Astrocyte (in vitro differentiated cells and primary cell): ENCODE measurements at regions not wholly inside any gene's neighbourhood (a gene's known extent, or its start where the extent isn't known, plus 50 kb on each side); places are given as distances from the start of the nearest gene placed in this dataset.

Source experiments
- DNase-seq: peaks from one replicate; pipeline ENCODE4 v3.0.0-alpha.2; 2010; ENCODE audit warnings: low read depth
- FAIRE-seq: peaks from 2 replicates; lab custom pipeline; 2011; peaks lifted over from hg19 to GRCh38; lab: Jason Lieb, UNC
- H2AFZ ChIP-seq: 2 replicates; pipeline ENCODE4 v1.6.0; 2012; ENCODE audit warnings: low read depth, low read length, inconsistent platforms
- H3K27ac ChIP-seq: 2 replicates; pipeline ENCODE4 v1.5.1; 2011; ENCODE audit warnings: low read depth, low read length, inconsistent platforms
- H3K27me3 ChIP-seq: 2 replicates; pipeline ENCODE4 v1.6.0; 2011; ENCODE audit warnings: low read length, inconsistent platforms; ENCODE audit not compliant: insufficient read depth
- H3K36me3 ChIP-seq: 2 replicates; pipeline ENCODE4 v1.5.1; 2011; ENCODE audit warnings: low read length, inconsistent platforms; ENCODE audit not compliant: insufficient read depth
- H3K4me1 ChIP-seq: 2 replicates; pipeline ENCODE4 v1.5.1; 2011; ENCODE audit warnings: low read length, inconsistent platforms; ENCODE audit not compliant: insufficient read depth
- H3K4me2 ChIP-seq: 2 replicates; pipeline ENCODE4 v1.6.0; 2012; ENCODE audit warnings: low read length, inconsistent platforms
- H3K4me3 ChIP-seq: 2 replicates; pipeline ENCODE4 v1.5.1; 2011; ENCODE audit warnings: low read depth, mild to moderate bottlenecking, low read length, inconsistent platforms; ENCODE audit not compliant: insufficient read depth
- H3K79me2 ChIP-seq: 2 replicates; pipeline ENCODE4 v1.6.0; 2012; ENCODE audit warnings: mild to moderate bottlenecking, low read length, inconsistent platforms; ENCODE audit not compliant: insufficient read depth
- H3K9ac ChIP-seq: 2 replicates; pipeline ENCODE4 v1.6.0; 2012; ENCODE audit warnings: mild to moderate bottlenecking, low read length, inconsistent platforms
- H3K9me3 ChIP-seq: 2 replicates; pipeline ENCODE4 v1.5.1; 2012; ENCODE audit warnings: low read depth, mild to moderate bottlenecking, low read length, inconsistent platforms; ENCODE audit not compliant: insufficient read depth
- H4K20me1 ChIP-seq: 2 replicates; pipeline ENCODE4 v1.6.0; 2012; ENCODE audit warnings: low read length, inconsistent platforms; ENCODE audit not compliant: insufficient read depth
- H3K27ac Mint-ChIP-seq: one replicate; pipeline ENCODE4 v1.8.0; 2021; ENCODE audit warnings: mild to moderate bottlenecking, mixed read lengths; ENCODE audit not compliant: unreplicated experiment
- H3K27me3 Mint-ChIP-seq: one replicate; pipeline ENCODE4 v1.8.0; 2021; ENCODE audit warnings: low read depth, mixed read lengths; ENCODE audit not compliant: unreplicated experiment
- H3K36me3 Mint-ChIP-seq: one replicate; pipeline ENCODE4 v1.8.0; 2021; ENCODE audit warnings: low read depth, mixed read lengths; ENCODE audit not compliant: unreplicated experiment
- H3K4me1 Mint-ChIP-seq: one replicate; pipeline ENCODE4 v1.8.0; 2021; ENCODE audit warnings: low read depth, mixed read lengths; ENCODE audit not compliant: unreplicated experiment
- H3K4me3 Mint-ChIP-seq: one replicate; pipeline ENCODE4 v1.8.0; 2021; ENCODE audit warnings: mild to moderate bottlenecking, moderate library complexity, mixed read lengths; ENCODE audit not compliant: unreplicated experiment
- H3K9me3 Mint-ChIP-seq: one replicate; pipeline ENCODE4 v1.8.0; 2021; ENCODE audit warnings: mild to moderate bottlenecking, mixed read lengths; ENCODE audit not compliant: unreplicated experiment
- EZH2 ChIP-seq: IDR thresholded peaks from 2 replicates; pipeline ENCODE4 v1.6.1; 2012; ENCODE audit warnings: mild to moderate bottlenecking, low read length, inconsistent platforms; ENCODE audit not compliant: insufficient read depth
- TF ChIP-seq, protein P1 (sequence below): IDR thresholded peaks from 2 replicates; pipeline ENCODE4 v1.5.1; 2011; ENCODE audit warnings: low read depth, mild to moderate bottlenecking, inconsistent platforms, low read length, moderate library complexity; ENCODE audit not compliant: insufficient read depth

- no peaks in the 10 kb centered on the region for H3K27me3 Mint-ChIP-seq
- H3K4me1 Mint-ChIP-seq: no peaks in the 10 kb centered on the region
- no peak overlapping the region for H3K27ac ChIP-seq
- no peak overlapping the region for H2AFZ ChIP-seq
- H3K9me3 ChIP-seq: peaks cover 6% of the 10 kb centered on the region
- no peak for DNase-seq
- no peaks in the 10 kb centered on the region for H4K20me1 ChIP-seq
- peaks cover 1% of the 10 kb centered on the region for H3K9me3 Mint-ChIP-seq
- peaks cover 1% of the 10 kb centered on the region for H3K36me3 Mint-ChIP-seq
- no peaks in the 10 kb centered on the region for H3K36me3 ChIP-seq
- no peak overlapping the region for H3K4me3 Mint-ChIP-seq
- no peaks in the 10 kb centered on the region for H3K27me3 ChIP-seq
- FAIRE-seq: no peak
- H3K4me2 ChIP-seq: no peak overlapping the region
- H3K4me1 ChIP-seq: no peaks in the 10 kb centered on the region
- H3K9ac ChIP-seq: no peak overlapping the region
- no peak overlapping the region for H3K4me3 ChIP-seq
- no peaks in the 10 kb centered on the region for H3K79me2 ChIP-seq
- TF ChIP-seq EZH2: no peak
- TF ChIP-seq, protein P1, sequence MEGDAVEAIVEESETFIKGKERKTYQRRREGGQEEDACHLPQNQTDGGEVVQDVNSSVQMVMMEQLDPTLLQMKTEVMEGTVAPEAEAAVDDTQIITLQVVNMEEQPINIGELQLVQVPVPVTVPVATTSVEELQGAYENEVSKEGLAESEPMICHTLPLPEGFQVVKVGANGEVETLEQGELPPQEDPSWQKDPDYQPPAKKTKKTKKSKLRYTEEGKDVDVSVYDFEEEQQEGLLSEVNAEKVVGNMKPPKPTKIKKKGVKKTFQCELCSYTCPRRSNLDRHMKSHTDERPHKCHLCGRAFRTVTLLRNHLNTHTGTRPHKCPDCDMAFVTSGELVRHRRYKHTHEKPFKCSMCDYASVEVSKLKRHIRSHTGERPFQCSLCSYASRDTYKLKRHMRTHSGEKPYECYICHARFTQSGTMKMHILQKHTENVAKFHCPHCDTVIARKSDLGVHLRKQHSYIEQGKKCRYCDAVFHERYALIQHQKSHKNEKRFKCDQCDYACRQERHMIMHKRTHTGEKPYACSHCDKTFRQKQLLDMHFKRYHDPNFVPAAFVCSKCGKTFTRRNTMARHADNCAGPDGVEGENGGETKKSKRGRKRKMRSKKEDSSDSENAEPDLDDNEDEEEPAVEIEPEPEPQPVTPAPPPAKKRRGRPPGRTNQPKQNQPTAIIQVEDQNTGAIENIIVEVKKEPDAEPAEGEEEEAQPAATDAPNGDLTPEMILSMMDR: no peak
- no peak overlapping the region for H3K27ac Mint-ChIP-seq
Observed at GRCh38 chr1:239644604-239645003, 258.2 kb downstream of the CHRM3 start.

DNA sequence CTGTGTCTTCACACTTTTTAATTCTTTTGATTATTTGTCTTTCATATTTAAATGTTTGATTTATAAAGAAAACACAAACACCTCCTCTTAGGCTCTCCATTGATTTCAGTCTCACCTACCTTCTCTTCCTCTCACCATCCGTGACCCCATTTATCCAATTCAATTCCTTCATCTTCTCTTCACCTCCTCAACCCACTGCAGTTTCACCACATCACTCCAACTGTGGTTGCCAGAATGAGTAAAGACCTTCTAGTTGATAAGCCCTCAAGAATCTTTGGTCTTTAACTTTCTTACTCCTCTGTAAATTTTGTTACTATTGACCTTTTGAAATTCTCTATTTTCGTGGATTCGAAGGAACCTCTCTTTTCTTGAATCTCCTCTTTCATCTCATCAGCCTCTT is 260.7 kb downstream of the CHRM3 start:
- no peaks in the 10 kb centered on the region for H3K4me1 Mint-ChIP-seq
- H3K36me3 ChIP-seq: no peaks in the 10 kb centered on the region
- peaks cover 1% of the 10 kb centered on the region for H3K9me3 Mint-ChIP-seq
- H3K27ac Mint-ChIP-seq: no peak overlapping the region
- H2AFZ ChIP-seq: no peak overlapping the region
- H3K4me2 ChIP-seq: no peak overlapping the region
- H3K27ac ChIP-seq: no peak overlapping the region
- H3K4me3 Mint-ChIP-seq: no peak overlapping the region
- no peak for FAIRE-seq
- H3K36me3 Mint-ChIP-seq: peaks cover 1% of the 10 kb centered on the region
- no peaks in the 10 kb centered on the region for H4K20me1 ChIP-seq
- DNase-seq: no peak
- H3K9me3 ChIP-seq: peaks cover 6% of the 10 kb centered on the region
- TF ChIP-seq EZH2: no peak
- TF ChIP-seq, protein P1: no peak
- H3K27me3 ChIP-seq: no peaks in the 10 kb centered on the region
- H3K4me1 ChIP-seq: no peaks in the 10 kb centered on the region
- no peak overlapping the region for H3K4me3 ChIP-seq
- no peak overlapping the region for H3K9ac ChIP-seq
- no peaks in the 10 kb centered on the region for H3K27me3 Mint-ChIP-seq
- no peaks in the 10 kb centered on the region for H3K79me2 ChIP-seq

GRCh38 chr1:239647964-239648632 is 261.7 kb downstream of the CHRM3 start:
- TF ChIP-seq, protein P1: no peak
- TF ChIP-seq EZH2: no peak
- Histone ChIP-seq H3K36me3 (no peaks in the 10 kb centered on the region), H3K4me3 (no peak overlapping the region), H3K9me3 (peaks cover 6% of the 10 kb centered on the region), H3K27me3 (no peaks in the 10 kb centered on the region), H3K4me2 (no peak overlapping the region), H2AFZ (no peak overlapping the region), H3K79me2 (no peaks in the 10 kb centered on the region), H3K9ac (no peak overlapping the region), H4K20me1 (no peaks in the 10 kb centered on the region), H3K27ac (no peak overlapping the region), H3K4me1 (no peaks in the 10 kb centered on the region)
- FAIRE-seq (no peak), DNase-seq (no peak)
- H3K4me1 Mint-ChIP-seq: no peaks in the 10 kb centered on the region
- H3K27ac Mint-ChIP-seq: no peak overlapping the region
- no peak overlapping the region for H3K4me3 Mint-ChIP-seq
- no peaks in the 10 kb centered on the region for H3K27me3 Mint-ChIP-seq
- H3K9me3 Mint-ChIP-seq: no peaks in the 10 kb centered on the region
- H3K36me3 Mint-ChIP-seq: no peaks in the 10 kb centered on the region
